GM21723 (cell line): ENCODE measurements at regions not wholly inside any gene's neighbourhood (a gene's known extent, or its start where the extent isn't known, plus 50 kb on each side); places are given as distances from the start of the nearest gene placed in this dataset.
"Not testable (repeated sequence)": the region's sequence is repeated elsewhere in the genome, so short reads cannot be mapped to it uniquely, and the experiment has no call there.

ENCODE experiments used
- ATAC-seq: cut with Tn5 transposase; IDR thresholded peaks from one replicate; pipeline ENCODE4 v1.9.1; 2021; ENCODE audit warnings: mild to moderate bottlenecking, moderate library complexity; ENCODE audit not compliant: unreplicated experiment

DNA sequence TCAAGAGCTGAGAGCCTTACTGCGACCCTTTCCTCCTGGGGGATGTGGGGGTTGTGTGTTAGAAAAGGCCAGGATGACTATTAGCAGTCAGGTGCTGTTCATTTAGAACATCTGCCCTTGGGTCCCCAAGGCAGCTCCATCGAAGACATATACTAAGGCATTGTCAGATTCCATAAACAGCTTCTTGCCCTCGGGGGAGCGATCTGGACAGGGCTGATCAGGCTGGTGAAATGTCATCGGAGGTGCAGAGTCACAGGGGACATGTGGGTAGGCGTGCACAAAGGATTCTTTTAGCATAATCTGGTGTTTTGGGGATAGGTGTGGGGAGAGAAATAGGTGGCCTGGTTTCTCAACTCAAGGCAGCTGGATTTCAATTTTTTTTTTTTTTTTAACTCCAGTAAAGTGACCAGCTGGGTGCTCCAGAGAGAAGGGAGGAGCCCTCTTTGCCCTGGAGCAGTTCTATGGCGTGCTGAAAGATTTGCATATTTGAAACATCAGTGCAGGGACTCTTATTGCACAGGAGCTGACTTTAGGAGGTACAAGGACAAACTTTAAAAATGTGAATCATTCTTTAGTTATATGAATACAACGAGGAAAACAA lies 160.1 kb downstream of the SUDS3 start:
- ATAC-seq = no peak

DNA sequence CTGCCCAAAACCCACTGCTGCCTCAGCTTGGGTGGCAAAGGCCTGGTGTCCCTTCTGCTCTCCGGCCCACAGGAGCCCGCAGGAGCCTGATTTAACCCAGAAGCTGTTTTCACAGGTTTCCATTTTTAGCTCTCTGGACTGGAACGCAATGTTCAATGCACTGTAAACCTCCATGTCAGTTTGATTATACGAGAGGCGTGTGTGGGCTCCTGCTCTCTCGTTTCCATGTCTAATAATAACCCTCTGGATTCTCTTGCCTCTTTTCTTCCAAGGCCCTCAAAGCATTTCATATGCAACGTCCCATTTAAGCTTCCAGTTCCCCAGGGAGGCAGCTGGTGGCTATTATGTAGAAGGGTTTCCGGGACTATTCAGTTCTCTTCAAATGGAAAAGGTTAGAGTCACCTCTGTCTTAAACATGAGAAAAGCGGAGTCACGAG lies 161.1 kb downstream of the SUDS3 start:
- no peak for ATAC-seq

GRCh38 chr12:118541071-118541470 lies 164.7 kb downstream of the SUDS3 start:
- no peak for ATAC-seq

- no peak for ATAC-seq
Measured at GRCh38 chr12:118541934-118542333, 165.6 kb downstream of the SUDS3 start.

- no peak for ATAC-seq
Measured at GRCh38 chr12:118543651-118544050, 167.3 kb downstream of the SUDS3 start.

- ATAC-seq = no peak
Measured at GRCh38 chr12:118544569-118544968, 168.2 kb downstream of the SUDS3 start.

- not testable (repeated sequence) for ATAC-seq
Measured at GRCh38 chr12:118547606-118548005, 171.3 kb downstream of the SUDS3 start.

DNA sequence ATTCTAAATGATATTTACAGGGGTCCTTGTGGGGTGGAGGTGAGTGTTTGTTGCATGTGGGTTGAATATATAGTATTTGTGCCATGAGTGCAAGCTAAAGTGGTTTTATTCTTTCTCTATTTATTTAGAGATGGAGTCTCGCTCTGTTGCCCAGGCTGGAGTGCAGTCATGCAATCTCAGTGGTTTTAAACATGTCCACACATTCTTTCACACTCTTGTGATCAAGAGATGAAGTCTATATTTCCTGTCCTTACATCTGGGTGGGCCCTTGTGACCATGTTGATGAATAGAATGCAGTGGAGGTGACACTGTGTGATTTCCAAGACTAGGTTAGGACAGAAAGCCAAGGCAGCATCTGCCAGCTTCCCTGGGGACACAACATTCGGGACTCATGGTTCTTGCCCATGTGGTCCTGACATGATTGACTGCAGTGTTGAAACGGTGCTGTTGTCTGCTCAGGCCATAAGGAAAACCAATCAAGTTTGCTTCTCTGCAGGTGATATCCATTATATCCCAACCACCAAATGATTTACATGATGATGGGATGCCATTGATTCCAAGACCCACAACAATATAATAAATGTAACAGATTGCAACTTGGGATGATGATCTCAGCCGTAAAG lies 172.6 kb downstream of the SUDS3 start:
- ATAC-seq = no peak

- no peak for ATAC-seq
Measured at GRCh38 chr12:118549510-118549980, 173.2 kb downstream of the SUDS3 start.

DNA sequence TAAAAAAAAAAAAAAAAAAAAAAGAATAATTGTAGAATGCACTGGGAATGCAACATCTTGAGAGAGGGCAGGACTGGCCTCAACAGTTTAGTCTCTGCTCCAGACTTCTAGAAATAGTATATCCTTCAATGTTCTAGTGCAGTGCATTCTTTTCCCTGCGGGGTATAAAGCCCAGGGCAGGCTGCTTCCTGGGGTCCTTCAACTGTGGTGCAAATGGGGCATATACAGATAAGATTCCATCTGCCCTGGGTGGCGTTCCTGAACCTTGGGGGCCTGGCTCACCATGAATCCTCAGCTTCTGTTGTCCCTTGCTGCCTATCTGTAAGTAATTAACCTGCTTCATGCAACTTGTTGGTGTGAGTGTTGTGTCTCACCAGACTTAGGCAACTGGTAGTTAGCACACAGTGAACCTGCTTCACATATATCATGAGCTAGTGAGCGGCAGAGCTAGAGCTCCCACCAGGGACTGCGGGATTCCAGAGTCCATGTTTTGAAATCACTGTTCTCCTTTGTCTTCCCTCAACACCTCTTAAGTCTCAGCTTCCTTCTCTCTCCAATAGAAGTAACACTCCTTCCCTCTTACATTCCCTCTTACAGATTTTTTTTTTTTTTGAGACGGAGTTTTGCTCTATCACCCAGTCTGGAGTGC lies 177.6 kb downstream of the SUDS3 start:
- ATAC-seq = no peak

DNA sequence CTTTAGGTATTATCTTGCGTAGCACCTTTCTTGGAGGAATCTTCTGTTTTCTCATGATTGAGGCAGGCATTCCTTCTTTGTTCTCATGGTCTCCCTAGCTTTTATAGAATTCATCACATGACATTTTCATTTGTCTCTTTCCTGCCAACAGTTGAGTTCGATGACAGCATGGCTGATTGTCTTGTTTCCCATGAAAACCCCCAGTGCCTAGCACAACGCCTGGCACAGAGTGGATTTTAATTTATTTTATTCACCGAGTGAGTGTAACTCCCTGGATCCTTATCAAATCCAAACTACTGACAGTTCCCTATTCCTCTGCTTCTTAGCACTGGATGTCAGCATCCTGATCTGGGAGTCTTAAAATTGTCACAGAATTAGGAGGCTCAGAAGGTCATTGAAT lies 182.6 kb downstream of the SUDS3 start:
- no peak for ATAC-seq

GRCh38 chr12:118560733-118561132 lies 184.4 kb downstream of the SUDS3 start:
- no peak for ATAC-seq

- ATAC-seq = no peak
Measured at GRCh38 chr12:118571730-118572129, 195.4 kb downstream of the SUDS3 start.

DNA sequence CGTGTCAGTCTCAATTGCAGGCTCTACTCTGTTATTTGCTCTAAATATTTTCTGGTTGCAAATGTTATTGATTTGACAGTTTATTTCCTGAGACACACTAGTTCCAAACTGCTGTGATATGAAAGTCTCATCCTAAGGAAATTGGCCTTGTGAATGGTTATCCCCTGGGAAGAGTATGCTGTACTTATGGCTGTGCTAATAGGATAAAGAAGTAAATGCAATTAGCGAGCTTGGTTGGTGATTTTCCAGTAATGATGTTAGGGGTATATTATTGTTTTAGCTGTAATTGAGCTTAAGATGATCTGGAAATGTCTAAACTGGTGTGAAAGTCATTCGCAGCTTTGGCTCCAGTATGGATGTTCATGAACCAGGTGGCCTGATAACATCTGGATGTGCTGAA lies 197.9 kb downstream of the SUDS3 start:
- ATAC-seq = no peak

DNA sequence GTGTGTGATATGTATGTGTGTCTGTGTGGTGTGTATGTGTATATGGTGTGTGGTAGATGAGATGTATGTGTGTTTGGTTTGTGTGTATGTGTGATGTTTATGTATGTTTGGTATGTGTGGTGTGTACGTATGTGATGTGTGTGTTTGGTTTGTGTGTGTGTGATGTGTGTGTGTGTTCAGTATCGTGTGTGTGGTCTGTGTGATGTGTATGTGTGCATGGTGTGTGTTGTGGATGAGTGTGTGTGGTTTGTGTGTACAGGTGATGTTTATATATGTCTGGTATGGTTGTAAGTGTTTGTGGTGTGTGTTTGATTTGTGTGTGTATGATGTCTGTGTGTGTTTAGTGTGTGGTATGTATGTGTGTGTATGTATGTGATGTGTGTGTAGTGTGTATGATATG lies 199.4 kb downstream of the SUDS3 start:
- no peak for ATAC-seq

DNA sequence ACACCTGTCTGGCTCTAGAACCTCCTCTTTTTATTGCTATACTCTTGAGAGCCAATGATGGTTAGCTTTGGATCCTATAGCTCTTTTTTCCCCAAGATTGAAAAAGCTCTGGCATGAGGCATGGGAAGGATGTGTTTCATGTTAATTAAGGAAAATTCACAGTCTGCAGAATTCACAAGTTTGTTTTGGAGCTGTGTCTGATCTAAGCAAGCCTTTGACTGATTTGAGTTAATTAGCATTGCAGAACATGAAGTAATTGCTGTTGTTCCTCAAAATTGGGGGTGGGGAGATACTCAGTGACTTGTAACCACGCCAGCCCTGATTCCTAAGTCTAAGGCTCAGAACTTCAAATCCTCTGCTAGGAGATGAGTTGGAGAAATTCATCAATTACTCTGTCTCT lies 205.0 kb downstream of the SUDS3 start:
- no peak for ATAC-seq

DNA sequence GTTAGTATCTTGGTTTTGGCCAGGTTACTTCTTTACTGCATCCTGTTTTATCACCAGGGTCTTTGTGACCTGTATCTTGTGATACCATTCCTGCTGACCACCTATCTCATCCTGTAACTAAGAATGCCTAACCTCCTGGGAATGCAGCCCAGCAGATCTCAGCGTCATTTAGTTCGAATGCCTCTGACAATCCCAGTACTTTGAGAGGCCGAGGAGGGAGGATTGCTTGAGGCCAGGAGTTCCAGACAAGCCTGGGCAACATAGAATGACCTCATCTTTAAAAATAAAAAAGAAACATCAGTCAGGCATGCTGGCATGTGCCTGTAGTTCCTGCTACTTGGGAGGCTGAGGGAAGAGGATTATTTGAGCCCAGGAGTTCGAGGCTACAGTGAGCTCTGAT lies 206.5 kb downstream of the SUDS3 start:
- no peak for ATAC-seq

DNA sequence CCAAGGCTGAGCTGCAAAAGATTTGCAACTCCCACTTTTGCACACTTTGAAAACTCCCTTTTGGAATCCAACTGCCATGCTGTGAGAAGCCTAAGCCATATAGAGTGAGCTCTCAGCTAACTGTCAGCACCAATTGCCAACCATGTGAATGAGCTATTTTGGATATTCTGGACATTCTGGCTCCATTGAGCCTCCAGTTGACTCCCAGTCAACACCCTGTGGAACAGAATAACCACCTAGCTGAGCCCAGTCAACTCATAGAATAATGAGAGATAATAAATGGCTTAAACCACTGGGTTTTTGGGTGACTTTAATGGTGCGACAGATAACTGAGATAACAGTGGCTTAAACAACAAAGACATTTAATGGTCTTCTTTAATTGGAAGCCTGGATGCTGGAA lies 210.1 kb downstream of the SUDS3 start:
- no peak for ATAC-seq

DNA sequence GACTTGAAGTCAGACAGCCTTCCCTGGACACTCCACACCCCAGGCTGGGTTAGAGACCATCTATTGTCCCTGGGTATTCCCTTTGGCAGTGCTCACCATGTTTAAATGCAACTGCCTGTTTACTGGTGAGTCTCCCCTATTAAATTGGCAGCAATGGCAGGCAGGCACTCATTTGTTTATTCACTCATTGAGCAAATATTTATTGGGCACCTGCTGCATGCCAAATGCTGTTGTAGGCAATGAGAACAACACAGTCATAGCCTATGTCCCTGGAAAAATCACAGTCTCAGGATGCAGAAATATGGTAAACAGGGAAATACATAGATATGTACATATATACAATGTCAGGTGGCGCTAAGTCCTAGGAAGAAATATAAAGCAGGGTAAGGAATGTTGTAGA lies 212.8 kb downstream of the SUDS3 start:
- ATAC-seq = no peak

DNA sequence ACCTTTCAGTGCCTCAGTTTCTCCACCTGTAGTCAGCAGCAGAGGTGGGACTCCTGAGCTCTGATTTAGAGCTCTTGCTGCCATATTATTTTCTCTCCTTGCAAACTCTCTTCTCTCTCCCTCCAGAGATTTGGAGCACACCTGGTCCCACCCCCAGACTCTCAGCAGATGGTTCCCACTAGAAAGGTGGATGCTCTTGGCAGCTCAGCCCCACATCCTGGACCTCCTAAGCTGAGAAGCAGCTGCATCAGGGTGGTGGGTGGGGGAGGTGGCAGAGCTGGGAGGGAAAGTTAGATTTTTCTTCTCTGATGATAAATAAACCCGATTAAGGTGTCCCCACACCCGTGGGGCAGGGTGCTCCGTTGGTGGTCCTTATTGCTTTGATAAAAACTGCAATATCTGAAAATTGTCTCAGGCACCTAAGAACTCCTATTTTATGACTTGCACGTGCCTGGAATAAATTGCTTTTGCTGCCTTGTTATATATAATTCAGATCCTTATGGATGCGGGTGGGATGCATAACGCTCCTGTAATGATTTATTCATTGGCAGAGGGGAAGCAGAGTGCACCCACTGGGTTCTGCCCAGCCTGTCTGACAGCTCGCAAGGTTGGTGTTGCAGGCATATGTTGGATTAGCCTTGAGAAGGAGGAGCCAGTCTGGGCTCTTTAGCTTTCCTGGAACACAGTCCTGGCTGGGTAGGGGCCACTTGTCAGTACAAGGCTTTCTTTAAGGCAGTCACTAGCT lies 214.2 kb downstream of the SUDS3 start:
- no peak for ATAC-seq

GRCh38 chr12:118603610-118604361 lies 227.4 kb downstream of the SUDS3 start:
- no peak for ATAC-seq
